ENCODE measurements at regions not wholly inside any gene's neighbourhood (a gene's known extent, or its start where the extent isn't known, plus 50 kb on each side); places are given as distances from the start of the nearest gene placed in this dataset.

GRCh38 chr18:23311351-23312121 lies 141.6 kb upstream of the RIOK3 start:
- no peak overlapping the region for H3K27ac ChIP-seq (ENCODE audit: low read depth, low read length)
- H3K9me3 ChIP-seq (ENCODE audit: control insufficient read depth in 1 of 2, low read length in 2 of 2): no peaks in the 10 kb centered on the region
- Mint-ChIP-seq H3K27ac (no peak overlapping the region), H3K9me3 (no peaks in the 10 kb centered on the region), H3K27me3 (no peaks in the 10 kb centered on the region), H3K4me3 (no peak overlapping the region), H3K36me3 (no peaks in the 10 kb centered on the region), H3K4me1 (peaks cover 14 to 24% (median 16%) of the 10 kb centered on the region in 4 donors)
- no peak for DNase-seq
- peaks cover 15% of the 10 kb centered on the region for H3K4me1 ChIP-seq (ENCODE audit: insufficient read depth, low read length)
- no peak overlapping the region for H3K4me3 ChIP-seq (ENCODE audit: low read length in 2 of 2)
- no peaks in the 10 kb centered on the region for H3K36me3 ChIP-seq (ENCODE audit: insufficient read depth, low read length)
- H3K27me3 ChIP-seq (ENCODE audit: insufficient read depth, low read length): no peaks in the 10 kb centered on the region
- ChIA-PET POLR2A (ENCODE audit: partially characterized antibody) (interaction anchor here (0.6 kb wide), 1 partner anchor 47 kb away, joined by 4 read pairs; no protein-coding TSS in a partner anchor), CTCF (ENCODE audit: partially characterized antibody) (interaction anchor here (1.2 kb wide), 1 partner anchor 8 kb away, joined by 3 read pairs; no protein-coding TSS in a partner anchor)
- intact Hi-C loops (cut with micrococcal nuclease): no loop called here

- Histone ChIP-seq H3K27me3 (ENCODE audit: insufficient read depth, low read length) (no peaks in the 10 kb centered on the region), H3K9me3 (ENCODE audit: control insufficient read depth in 1 of 2, low read length in 2 of 2) (no peaks in the 10 kb centered on the region), H3K4me3 (ENCODE audit: low read length in 2 of 2) (no peak overlapping the region), H3K27ac (ENCODE audit: low read depth, low read length) (no peak overlapping the region), H3K36me3 (ENCODE audit: insufficient read depth, low read length) (no peaks in the 10 kb centered on the region), H3K4me1 (ENCODE audit: insufficient read depth, low read length) (peaks cover 2% of the 10 kb centered on the region)
- Mint-ChIP-seq H3K4me3 (no peak overlapping the region), H3K27me3 (no peaks in the 10 kb centered on the region), H3K36me3 (no peaks in the 10 kb centered on the region), H3K27ac (no peak overlapping the region), H3K9me3 (no peaks in the 10 kb centered on the region), H3K4me1 (peaks cover 4 to 6% (median 4%) of the 10 kb centered on the region in 4 donors)
- DNase-seq: no peak
- intact Hi-C loops (cut with micrococcal nuclease): no loop called here
- ChIA-PET CTCF (ENCODE audit: partially characterized antibody) (no interaction called here), POLR2A (ENCODE audit: partially characterized antibody) (no interaction called here)
Measured at GRCh38 chr18:23313379-23313778, 139.7 kb upstream of the RIOK3 start.

- no peaks in the 10 kb centered on the region for H3K4me1 ChIP-seq (ENCODE audit: insufficient read depth, low read length)
- H3K4me3 ChIP-seq (ENCODE audit: low read length in 2 of 2): no peak overlapping the region
- H3K27ac ChIP-seq (ENCODE audit: low read depth, low read length): no peak overlapping the region
- H3K9me3 ChIP-seq (ENCODE audit: control insufficient read depth in 1 of 2, low read length in 2 of 2): no peaks in the 10 kb centered on the region
- H3K36me3 Mint-ChIP-seq: no peaks in the 10 kb centered on the region
- intact Hi-C loops (cut with micrococcal nuclease): no loop called here
- H3K27me3 Mint-ChIP-seq: no peaks in the 10 kb centered on the region
- H3K9me3 Mint-ChIP-seq: no peaks in the 10 kb centered on the region
- H3K36me3 ChIP-seq (ENCODE audit: insufficient read depth, low read length): no peaks in the 10 kb centered on the region
- ChIA-PET CTCF (ENCODE audit: partially characterized antibody) (no interaction called here), POLR2A (ENCODE audit: partially characterized antibody) (no interaction called here)
- no peaks in the 10 kb centered on the region for H3K27me3 ChIP-seq (ENCODE audit: insufficient read depth, low read length)
- DNase-seq: no peak
- H3K4me1 Mint-ChIP-seq: no peaks in the 10 kb centered on the region
- H3K27ac Mint-ChIP-seq: no peak overlapping the region
- H3K4me3 Mint-ChIP-seq: no peak overlapping the region
Measured at GRCh38 chr18:23314672-23315071, 138.4 kb upstream of the RIOK3 start.

GRCh38 chr18:23316316-23316715 lies 136.8 kb upstream of the RIOK3 start:
- no peaks in the 10 kb centered on the region for H3K9me3 ChIP-seq (ENCODE audit: control insufficient read depth in 1 of 2, low read length in 2 of 2)
- Mint-ChIP-seq H3K27ac (no peak overlapping the region), H3K4me1 (no peaks in the 10 kb centered on the region), H3K27me3 (no peaks in the 10 kb centered on the region), H3K36me3 (no peaks in the 10 kb centered on the region), H3K4me3 (no peak overlapping the region), H3K9me3 (no peaks in the 10 kb centered on the region)
- ChIA-PET POLR2A (ENCODE audit: partially characterized antibody) (no interaction called here), CTCF (ENCODE audit: partially characterized antibody) (no interaction called here)
- H3K27ac ChIP-seq (ENCODE audit: low read depth, low read length): no peak overlapping the region
- no peak overlapping the region for H3K4me3 ChIP-seq (ENCODE audit: low read length in 2 of 2)
- intact Hi-C loops (cut with micrococcal nuclease): no loop called here
- DNase-seq: no peak
- H3K36me3 ChIP-seq (ENCODE audit: insufficient read depth, low read length): no peaks in the 10 kb centered on the region
- no peaks in the 10 kb centered on the region for H3K27me3 ChIP-seq (ENCODE audit: insufficient read depth, low read length)
- H3K4me1 ChIP-seq (ENCODE audit: insufficient read depth, low read length): no peaks in the 10 kb centered on the region

- Histone ChIP-seq H3K36me3 (ENCODE audit: insufficient read depth, low read length) (no peaks in the 10 kb centered on the region), H3K9me3 (ENCODE audit: control insufficient read depth in 1 of 2, low read length in 2 of 2) (no peaks in the 10 kb centered on the region), H3K4me1 (ENCODE audit: insufficient read depth, low read length) (no peaks in the 10 kb centered on the region), H3K27ac (ENCODE audit: low read depth, low read length) (no peak overlapping the region), H3K4me3 (ENCODE audit: low read length in 2 of 2) (no peak overlapping the region), H3K27me3 (ENCODE audit: insufficient read depth, low read length) (no peaks in the 10 kb centered on the region)
- DNase-seq: no peak
- Mint-ChIP-seq H3K27me3 (no peaks in the 10 kb centered on the region), H3K36me3 (no peaks in the 10 kb centered on the region), H3K4me3 (no peak overlapping the region), H3K9me3 (no peaks in the 10 kb centered on the region), H3K27ac (no peak overlapping the region), H3K4me1 (no peaks in the 10 kb centered on the region)
- ChIA-PET POLR2A (ENCODE audit: partially characterized antibody) (no interaction called here), CTCF (ENCODE audit: partially characterized antibody) (no interaction called here)
- intact Hi-C loops (cut with micrococcal nuclease): no loop called here
Measured at GRCh38 chr18:23316988-23317387, 136.1 kb upstream of the RIOK3 start.

- intact Hi-C loops (cut with micrococcal nuclease): no loop called here
- H3K4me3 Mint-ChIP-seq: no peak overlapping the region
- ChIA-PET CTCF (ENCODE audit: partially characterized antibody) (no interaction called here), POLR2A (ENCODE audit: partially characterized antibody) (no interaction called here)
- Histone ChIP-seq H3K27ac (ENCODE audit: low read depth, low read length) (no peak overlapping the region), H3K36me3 (ENCODE audit: insufficient read depth, low read length) (no peaks in the 10 kb centered on the region), H3K4me3 (ENCODE audit: low read length in 2 of 2) (no peak overlapping the region), H3K4me1 (ENCODE audit: insufficient read depth, low read length) (no peaks in the 10 kb centered on the region), H3K27me3 (ENCODE audit: insufficient read depth, low read length) (no peaks in the 10 kb centered on the region), H3K9me3 (ENCODE audit: control insufficient read depth in 1 of 2, low read length in 2 of 2) (no peaks in the 10 kb centered on the region)
- no peaks in the 10 kb centered on the region for H3K4me1 Mint-ChIP-seq
- no peaks in the 10 kb centered on the region for H3K9me3 Mint-ChIP-seq
- no peak for DNase-seq
- no peaks in the 10 kb centered on the region for H3K27me3 Mint-ChIP-seq
- H3K36me3 Mint-ChIP-seq: peaks cover 0 to 4% of the 10 kb centered on the region in 2 donors
- no peak overlapping the region for H3K27ac Mint-ChIP-seq
Measured at GRCh38 chr18:23317975-23318675, 135.0 kb upstream of the RIOK3 start.

- ChIA-PET CTCF (ENCODE audit: partially characterized antibody) (interaction anchor here (0.9 kb wide), 1 partner anchor 19 kb away, joined by 3 read pairs; no protein-coding TSS in a partner anchor), POLR2A (ENCODE audit: partially characterized antibody) (no interaction called here)
- H3K9me3 Mint-ChIP-seq: peaks cover 0 to 2% (median 0%) of the 10 kb centered on the region in 8 donors
- DNase-seq: no peak
- intact Hi-C loops (cut with micrococcal nuclease): no loop called here
- H3K9me3 ChIP-seq (ENCODE audit: control insufficient read depth in 1 of 2, low read length in 2 of 2): no peaks in the 10 kb centered on the region
- H3K4me1 ChIP-seq (ENCODE audit: insufficient read depth, low read length): no peaks in the 10 kb centered on the region
- no peaks in the 10 kb centered on the region for H3K27me3 ChIP-seq (ENCODE audit: insufficient read depth, low read length)
- no peak overlapping the region for H3K4me3 Mint-ChIP-seq
- no peak overlapping the region for H3K4me3 ChIP-seq (ENCODE audit: low read length in 2 of 2)
- H3K27ac ChIP-seq (ENCODE audit: low read depth, low read length): no peak overlapping the region
- H3K36me3 Mint-ChIP-seq: peaks cover 0 to 20% of the 10 kb centered on the region in 2 donors
- H3K36me3 ChIP-seq (ENCODE audit: insufficient read depth, low read length): no peaks in the 10 kb centered on the region
- no peaks in the 10 kb centered on the region for H3K27me3 Mint-ChIP-seq
- no peak overlapping the region for H3K27ac Mint-ChIP-seq
- H3K4me1 Mint-ChIP-seq: no peaks in the 10 kb centered on the region
Measured at GRCh38 chr18:23320709-23321236, 132.3 kb upstream of the RIOK3 start.
